Activated gamma-delta T cell treated with Interleukin-2 at 50 U/mL for 16 hours (primary cell): ENCODE measurements at regions not wholly inside any gene's neighbourhood (a gene's known extent, or its start where the extent isn't known, plus 50 kb on each side); places are given as distances from the start of the nearest gene placed in this dataset.
"Not testable (repeated sequence)": the region's sequence is repeated elsewhere in the genome, so short reads cannot be mapped to it uniquely, and the experiment has no call there.

Experiments
- DNase-seq: peaks from one replicate; pipeline ENCODE4 v3.0.0-alpha.2; 2020

DNA sequence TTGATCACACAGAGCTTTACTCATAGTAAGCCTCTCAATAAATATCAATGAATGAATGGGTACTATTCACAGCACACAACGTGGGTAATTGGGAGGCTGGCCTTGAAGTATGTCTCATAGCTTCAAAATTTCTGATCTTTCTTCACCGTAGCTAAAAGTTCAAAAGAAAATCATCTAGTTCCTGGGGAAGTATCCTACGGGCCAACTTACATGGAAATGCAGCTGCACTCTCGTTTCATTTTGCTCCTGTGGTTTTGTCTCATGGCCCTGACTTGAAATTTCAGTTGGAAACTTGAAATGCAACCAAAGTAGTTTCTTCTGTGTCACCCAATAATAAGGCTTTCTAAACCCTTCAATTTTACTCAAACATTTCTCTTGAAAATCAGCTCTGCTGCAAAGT, 76.1 kb upstream of the CNIH3 start:
- no peak for DNase-seq

DNA sequence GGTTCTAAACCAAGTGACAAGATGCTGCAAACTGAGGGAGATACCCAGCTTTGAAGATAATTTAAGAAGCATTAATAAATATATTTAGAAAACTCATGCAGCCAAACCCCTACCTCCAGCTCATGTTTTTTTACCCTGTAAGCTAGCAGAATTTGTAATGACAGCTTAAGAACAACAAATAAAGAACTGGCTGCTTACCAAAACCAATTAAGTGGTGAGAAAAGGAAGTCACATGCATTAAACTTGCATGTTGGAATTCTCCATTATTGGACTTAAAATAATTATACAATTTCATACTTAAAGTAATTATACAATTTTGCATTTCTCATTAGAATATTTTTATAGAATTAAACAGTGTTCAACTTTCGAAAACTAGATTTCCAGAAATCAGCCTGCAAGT, 75.6 kb upstream of the CNIH3 start:
- DNase-seq = no peak

DNA sequence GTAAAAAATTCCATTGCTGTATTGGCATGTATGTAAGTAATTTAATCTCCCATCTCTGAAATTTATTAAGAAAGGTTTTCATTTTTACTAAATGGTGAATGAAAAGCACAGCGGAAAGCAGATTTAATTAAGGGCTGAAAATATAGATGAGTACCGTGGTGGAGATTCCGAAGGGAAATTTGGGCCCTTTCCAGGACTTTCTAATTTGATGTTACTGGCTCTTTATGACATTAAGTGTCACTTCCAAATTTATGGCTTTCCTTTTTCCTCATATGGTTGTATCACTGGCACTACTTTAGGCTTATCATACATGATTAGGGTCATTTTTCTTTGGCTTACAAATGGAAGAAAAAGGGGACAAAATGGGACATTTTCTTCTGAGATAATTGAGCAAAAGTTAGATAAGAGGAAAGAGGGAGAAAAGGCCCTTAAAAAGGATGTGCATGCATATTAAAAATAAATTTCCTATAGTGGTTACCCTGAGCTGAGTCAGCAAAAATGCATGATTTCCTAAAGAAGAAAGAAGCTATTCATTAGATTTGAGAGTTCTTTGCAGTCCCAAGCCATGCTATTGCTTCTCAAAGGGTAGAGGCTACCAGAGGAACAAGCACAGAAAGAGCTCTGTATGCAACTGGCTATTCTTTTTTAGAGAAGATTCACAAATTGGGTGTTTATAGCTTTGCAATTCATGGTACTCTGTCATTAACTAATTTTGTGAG, 74.9 kb upstream of the CNIH3 start:
- DNase-seq = no peak

DNA sequence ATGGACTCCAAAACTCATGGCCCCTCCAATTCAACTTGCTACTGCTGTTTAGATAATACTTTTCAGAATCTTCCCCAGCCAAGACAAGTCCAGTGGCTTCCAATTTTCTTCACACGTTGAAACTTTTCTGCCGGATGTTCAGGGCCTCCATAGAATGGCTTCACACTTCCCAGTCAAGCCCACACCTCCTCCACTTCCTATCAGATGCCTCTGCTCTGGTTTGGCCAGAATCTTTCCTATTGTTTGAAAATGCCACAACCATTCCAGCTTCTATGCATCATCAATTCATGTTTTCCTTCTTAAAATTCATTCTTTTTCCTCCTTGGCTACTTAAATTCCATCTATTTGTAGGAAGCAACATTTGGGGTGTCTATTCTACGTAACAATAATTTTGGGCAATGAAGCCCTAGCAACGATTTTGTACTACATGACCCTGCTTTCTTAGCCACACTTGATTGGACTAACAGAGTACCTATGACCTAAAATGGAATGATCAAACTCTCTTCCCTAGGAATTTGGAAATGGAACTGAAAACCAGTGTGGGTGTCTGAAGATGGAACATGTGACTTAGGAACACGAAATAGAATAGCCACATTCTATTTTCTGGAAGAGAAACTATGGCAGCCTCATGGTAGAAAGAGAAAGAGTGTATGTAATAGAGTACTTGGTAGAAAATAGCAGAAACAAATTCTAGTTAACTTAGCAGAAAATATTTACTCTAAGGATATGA, 74.1 kb upstream of the CNIH3 start:
- DNase-seq = no peak

DNA sequence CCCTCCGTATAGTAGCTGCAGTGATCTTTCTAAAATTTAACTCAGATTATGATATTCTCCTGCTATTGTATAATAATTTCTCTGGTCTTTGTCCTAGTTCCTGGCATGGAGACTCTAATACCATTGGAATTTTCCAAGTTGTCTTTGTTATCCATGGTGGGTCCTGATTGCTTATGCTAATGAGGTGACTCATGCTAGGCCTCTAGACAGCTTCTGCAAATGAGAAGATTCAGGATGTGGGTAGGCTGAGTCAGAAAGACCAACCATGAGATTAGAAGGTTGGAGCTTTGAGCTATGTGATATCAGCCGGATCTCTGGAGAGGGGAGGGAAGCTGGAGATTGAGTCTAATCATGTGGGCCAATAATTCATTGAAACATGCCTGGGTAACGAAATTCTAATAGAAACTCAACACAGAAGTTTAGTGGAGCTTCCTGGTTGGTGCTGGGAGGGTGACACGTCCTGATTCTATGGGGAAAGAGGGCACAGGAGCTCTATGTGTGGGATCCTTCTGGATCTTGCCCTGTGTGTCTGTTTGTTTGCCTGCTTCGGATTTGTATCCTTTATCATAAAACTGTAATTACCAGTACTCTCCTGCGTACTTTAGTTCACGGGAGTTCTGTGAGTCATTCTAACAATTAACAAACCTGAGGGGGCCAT, 73.2 kb upstream of the CNIH3 start:
- no peak for DNase-seq

DNA sequence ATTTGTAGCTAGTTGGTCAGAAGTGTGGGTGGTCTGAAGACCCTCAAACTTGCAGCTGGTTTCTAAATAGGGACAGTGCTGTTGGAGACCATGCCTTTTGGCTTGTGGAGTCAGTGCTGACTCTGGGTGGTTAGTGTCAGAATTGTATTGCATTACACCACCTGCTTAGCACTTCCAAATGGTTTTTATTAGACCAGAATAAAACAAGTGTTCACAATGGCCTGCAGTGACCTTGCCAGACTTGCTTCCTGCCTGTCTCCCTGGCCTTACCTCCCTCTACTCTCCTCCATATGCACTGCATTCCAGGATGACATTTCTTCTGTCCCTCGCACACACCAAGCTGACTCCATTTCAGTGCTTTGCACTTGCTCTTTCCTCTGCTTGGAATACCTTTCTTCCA, 72.7 kb upstream of the CNIH3 start:
- DNase-seq = no peak

DNA sequence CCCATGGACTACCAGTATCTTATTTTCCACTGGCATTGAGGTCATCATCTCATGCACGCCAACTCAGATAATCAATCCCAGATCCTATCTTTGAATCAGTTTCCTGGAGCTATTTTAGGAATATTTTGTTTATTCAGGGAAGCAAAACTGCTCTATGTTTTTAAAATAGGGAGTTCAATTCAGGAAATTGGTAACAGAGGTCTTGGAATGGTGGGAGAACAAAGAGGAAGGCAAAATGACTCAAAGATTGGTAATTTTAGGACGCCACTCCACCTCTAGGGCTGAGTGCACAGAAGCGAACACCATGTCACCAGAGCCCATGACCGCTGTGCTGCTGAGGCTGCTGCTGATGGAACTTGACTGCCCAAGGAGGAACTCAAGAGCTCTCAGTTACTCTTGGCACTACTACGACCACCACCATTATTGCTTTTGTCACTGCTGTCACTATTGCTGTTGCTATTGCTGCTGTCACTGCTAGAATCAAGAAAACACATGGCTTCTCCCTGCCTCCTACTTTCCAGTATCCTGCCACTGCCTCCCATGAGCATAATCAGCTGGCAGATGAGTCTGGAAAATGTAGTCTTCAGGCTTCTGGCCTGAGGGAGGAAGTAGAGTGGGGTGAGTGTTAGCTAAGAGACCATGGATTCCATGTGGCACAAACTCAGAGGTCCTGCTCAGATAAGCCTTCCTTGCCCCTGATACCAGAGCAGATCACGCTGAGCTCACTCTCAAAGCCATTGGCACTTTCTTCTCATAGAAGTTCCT, 71.6 kb upstream of the CNIH3 start:
- DNase-seq = no peak

DNA sequence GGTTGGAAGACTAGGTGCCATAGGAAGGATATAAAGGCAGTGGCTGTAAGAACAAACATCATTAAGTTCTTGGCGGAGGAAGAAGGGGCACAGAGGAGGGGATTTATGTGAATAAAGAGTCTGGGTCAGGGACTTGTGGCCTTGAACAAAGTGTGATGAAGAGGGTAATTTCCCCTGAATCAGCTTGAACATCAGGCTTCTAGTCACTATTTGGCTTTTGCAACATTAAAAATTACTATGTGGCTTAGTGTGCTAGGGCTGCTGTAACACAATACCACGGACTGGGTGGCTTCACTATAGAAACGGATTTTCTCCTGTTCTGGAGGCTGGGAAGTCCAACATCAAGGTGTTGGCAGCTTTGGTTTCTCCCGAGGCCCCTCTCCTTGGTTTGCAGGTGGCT, 70.5 kb upstream of the CNIH3 start:
- DNase-seq = no peak

DNA sequence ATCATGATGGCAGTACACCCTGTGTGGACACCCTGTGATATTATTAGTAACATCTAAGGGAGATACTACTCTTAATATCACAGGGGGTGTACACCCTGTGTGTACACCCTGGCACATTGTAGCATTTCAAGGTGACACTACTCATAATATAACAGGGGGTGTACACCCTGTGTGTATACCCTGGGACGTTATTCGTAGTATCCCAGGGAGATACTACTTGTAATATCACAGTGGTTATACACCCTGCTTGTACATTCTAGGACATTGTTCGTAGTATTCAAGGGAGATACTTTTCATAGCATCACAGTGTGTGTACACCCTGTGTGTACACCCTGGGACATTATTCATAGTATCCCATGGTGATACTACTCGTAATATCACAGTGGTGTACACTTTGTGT, 67.4 kb upstream of the CNIH3 start:
- no peak for DNase-seq

DNA sequence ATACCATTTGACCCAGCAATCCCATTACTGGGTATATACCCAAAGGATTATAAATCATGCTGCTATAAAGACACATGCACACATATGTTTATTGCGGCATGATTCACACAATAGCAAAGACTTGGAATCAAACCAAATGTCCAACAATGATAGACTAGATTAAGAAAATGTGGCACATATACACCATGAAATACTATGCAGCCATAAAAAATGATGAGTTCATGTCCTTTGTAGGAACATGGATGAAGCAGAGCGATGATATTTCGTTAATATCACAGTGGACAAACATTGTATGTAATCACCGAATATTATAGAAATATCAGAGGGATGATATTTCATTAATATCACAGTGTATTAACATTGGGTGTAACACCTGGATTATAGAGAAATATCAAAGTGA, 64.9 kb upstream of the CNIH3 start:
- not testable (repeated sequence) for DNase-seq

DNA sequence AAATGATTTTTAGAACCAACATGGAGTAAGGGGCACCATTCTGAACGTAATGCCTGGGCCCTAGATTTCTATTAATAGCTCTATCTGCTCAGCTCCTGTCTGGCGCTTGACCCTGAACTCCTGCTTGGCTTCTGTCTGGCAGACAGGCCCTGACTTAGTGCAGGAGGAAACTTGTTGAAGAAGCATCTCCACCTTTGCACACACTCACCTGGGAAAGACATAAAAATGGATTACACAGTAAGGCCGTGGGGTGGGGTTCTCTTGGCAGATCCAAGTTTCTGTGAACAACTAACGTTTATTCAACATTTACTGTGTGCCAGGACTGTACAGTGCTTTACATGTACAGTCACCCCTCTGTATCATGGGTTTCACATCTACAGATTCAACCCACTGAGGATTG, 62.1 kb upstream of the CNIH3 start:
- no peak for DNase-seq

DNA sequence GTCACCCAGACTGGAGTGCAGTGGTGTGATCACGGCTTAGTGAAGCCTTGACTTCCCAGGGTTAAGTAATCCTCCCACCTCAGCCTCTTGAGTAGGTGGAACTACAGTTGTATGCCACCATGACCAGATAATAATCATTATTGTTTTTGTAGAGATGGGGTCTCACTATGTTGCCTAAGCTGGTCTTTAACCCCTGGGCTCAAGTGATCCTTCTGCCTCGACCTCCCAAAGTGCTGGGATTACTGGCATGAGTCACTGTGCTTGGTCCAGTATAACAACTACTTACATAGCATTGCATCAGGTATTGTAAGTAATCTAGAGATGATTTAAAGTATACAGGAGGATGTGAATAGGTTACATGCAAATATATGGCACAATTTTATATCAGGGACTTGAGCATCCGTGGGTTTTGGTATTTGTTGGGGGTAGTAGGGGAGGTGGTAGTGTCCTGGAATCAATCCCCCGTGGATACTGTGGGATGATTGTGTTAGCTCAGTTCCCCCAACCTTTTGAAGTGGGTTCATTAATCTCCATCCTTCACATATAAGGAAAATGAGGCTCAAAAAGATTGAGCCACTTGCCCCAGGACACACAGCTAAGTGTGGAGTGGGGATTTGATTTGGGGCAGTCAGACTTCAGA, 61.4 kb upstream of the CNIH3 start:
- no peak for DNase-seq

DNA sequence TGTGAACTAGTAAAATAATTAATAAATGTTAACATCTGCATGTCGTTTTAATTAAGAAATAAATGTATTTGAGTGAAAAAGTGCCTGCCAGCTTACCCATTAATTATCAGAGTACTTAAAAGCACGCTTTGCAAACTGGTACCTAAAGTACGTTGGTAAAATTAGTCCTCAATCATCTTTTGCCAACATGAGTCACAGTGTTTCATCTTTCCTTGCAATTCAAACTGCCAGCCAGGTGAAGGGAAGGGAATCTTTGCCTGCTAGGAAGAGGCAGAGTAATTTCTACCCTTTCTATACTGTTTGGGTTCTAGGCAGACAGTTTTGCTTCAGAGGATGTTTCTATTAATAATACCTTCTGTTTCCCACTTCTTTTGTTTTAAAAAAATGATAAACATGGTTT, 57.2 kb upstream of the CNIH3 start:
- no peak for DNase-seq

DNA sequence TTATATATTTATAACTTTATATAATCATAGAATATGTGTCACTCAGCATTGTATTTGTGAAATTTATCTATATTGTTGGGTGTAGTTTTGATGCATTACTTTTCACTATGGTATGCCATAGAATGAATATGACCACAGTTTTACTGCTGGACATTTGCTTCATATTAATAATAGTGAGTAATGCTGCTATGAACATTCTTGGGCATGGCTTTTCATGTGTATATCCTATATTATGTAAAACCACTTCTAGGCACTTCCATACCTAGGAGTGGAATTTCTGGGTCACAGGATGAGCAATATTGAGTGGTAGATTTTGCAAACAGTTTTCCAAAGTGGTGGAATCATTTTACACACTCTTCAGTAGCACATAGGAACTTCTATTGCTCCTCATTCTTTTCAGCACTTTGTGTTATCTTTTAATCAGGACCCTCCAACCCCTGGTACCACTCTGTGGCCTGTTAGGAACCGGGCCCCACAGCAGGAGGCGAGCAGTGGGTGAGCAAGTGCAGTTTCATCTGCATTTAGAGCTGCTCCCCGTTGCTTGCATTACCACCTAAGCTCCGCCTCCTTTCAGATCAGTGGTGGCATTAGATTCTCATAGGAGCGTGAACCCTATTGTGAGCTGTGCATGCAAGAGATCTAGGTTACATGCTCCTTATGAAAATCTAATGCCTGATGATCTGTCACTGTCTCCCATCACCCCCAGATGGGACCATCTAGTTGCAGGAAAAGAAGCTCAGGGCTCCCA, 56.0 kb upstream of the CNIH3 start:
- DNase-seq = no peak

DNA sequence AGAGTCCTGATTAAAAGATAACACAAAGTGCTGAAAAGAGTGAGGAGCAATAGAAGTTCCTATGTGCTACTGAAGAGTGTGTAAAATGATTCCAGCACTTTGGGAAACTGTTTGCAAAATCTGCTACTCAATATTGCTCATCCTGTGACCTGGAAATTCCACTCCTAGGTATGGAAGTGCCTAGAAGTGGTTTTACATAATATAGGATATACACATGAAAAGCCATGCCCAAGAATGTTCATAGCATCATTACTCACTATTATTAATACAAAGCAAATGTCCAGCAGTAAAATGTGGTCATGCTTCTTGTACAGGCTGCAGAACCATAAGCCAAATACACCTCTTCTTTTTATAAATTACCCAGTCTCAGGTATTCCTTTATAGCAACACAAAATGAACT, 53.2 kb upstream of the CNIH3 start:
- not testable (repeated sequence) for DNase-seq

DNA sequence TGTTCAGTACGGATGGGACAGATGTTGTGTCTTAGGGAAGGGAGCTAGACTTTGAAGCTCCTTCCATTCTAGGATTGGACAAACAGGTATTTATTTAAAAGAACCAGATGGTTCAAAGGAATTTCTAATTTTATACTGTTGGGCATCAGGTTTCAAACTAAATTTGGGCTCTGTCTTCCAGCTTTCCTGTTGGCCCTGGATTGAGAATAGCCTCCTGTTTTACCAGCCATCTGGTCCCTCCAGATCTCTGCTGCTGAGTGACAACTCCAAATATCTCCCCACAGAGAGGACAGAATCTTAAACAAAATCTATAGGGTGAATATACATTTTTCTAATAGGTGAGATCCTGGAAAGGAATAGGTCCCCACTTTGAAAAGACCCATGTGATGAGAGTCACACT, 52.5 kb upstream of the CNIH3 start:
- DNase-seq = no peak

DNA sequence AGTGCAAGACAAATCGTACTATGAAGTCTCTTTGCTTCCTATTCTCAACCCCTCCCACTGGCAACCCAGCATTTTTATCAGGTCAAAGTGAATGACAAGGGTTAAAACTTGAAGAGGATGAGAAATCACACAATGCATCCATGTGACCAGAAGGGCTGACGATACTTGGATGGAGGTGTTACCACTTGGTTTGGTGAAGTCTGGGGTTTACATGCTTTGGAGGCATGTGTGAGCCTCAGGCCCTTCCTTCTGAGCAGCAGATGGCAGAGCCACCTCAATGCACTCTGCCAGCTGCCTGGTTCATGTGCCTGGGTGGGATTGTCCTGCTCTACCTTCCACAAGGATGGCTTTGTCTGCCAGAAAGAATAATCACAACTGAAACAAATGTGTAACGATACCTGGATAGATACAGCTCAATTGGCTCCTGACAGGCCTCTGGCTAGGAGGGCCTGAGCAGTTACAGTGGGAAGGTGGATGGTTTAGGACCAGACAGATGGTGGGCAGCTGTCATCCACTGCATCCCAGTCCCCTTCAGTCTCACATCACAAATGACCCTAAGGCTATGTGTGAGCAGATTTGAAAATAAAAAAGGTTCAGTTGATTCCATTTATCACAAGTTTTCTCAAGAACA, 51.5 kb upstream of the CNIH3 start:
- DNase-seq = no peak

DNA sequence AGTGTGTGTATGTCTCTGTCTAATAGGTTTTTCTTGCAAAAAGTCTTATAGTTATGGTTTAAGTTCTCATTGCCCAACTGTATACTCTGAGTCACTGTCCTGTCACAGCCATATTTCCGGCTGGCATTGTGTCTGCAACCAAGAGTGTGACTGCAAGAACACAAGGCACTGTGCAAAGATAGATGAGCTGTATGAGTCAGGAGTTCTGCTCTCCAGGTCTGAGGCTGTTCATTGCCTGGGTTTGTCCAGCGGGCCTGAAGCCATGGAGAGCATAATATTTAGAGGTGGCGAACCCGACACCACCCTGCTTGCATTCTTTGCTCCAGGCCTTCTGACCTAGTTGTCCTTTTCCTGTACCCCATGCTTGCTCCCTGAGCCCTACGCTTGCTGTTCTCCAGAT, 50.9 kb upstream of the CNIH3 start:
- DNase-seq = no peak

DNA sequence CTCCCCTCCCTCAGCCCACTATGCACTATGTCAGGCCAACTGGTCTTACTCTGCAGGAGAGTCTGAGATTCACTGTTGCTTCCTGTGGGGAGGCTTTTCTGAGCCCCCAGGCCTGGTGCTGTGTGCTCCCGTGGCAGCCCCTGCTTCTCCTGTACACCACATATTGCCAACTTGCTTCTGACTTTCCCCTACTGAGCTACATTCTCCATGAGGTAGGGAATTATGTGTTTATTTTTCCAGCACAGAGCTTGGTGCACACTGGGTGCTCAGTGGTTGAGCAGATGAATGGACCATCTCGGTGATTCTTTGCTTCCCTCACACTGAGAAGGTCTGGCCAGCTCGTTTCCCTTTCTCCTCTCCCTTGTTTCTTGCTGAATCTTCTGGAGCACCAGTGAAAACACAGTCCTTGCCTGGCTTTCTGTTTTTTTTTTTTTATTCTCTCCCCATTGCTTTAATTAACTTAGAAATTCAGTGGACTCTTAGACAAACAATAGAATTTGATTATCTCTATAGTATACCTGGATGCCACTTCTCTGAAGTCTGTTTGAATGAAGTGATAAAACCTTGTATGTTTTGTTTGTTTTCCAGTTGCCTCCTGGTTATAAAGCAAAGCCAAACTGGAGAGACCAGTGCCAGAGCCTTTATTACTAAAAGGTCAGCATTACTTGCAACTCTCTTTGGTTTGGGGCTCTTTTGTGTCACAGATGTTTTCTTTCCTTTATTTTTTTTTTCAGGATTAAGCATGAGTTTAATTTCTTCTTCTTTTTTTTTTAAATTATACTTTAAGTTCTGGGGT, 50.3 kb upstream of the CNIH3 start:
- DNase-seq = no peak
